Thoracic aorta (tissue), 2 donors: ENCODE measurements at regions not wholly inside any gene's neighbourhood (a gene's known extent, or its start where the extent isn't known, plus 50 kb on each side); places are given as distances from the start of the nearest gene placed in this dataset.
A peak's percentile ranks its signal among the peaks of the same experiment; 100 is the strongest.

Experiments used
- ATAC-seq: fragments of 150-250 bp; one replicate; pipeline ENCODE4 v1.8.0; 2017; ENCODE audit warnings: low read depth; ENCODE audit not compliant: insufficient number of reproducible peaks, low FRiP score
- DNase-seq: peaks from one replicate; pipeline ENCODE4 v3.0.0-alpha.2; 2020; ENCODE audit warnings: low spot score
- H3K27ac ChIP-seq, 2 donors: fragments of 200-600 bp; sonication (generic); 1 replicate in 1 of 2; 2 replicates in 1 of 2; pipeline ENCODE4 v1.5.1; 2016; ENCODE audit warnings: mild to moderate bottlenecking in 2 of 2, moderate library complexity in 2 of 2
- H3K27me3 ChIP-seq: fragments of 200-600 bp; sonication (generic); replicated peaks from 2 replicates; pipeline ENCODE4 v1.6.0; 2016; ENCODE audit warnings: mild to moderate bottlenecking; ENCODE audit not compliant: insufficient read depth
- H3K36me3 ChIP-seq: fragments of 200-600 bp; sonication (generic); one replicate; pipeline ENCODE4 v1.5.1; 2016
- H3K4me1 ChIP-seq, 2 donors: fragments of 200-600 bp; sonication (generic); 1 replicate in 1 of 2; 2 replicates in 1 of 2; pipeline versions ENCODE4 v1.5.1 to v1.6.0; 2016; ENCODE audit warnings: low read depth in 2 of 2, mild to moderate bottlenecking in 1 of 2; ENCODE audit not compliant: control insufficient read depth in 1 of 2
- H3K4me3 ChIP-seq: fragments of 200-600 bp; sonication (generic); 2 replicates; pipeline ENCODE4 v1.5.1; 2016; ENCODE audit warnings: mild to moderate bottlenecking
- H3K9me3 ChIP-seq: fragments of 200-600 bp; sonication (generic); 2 replicates; pipeline ENCODE4 v1.5.1; 2016
- CTCF ChIP-seq: fragments of 200-600 bp; sonication (generic); IDR thresholded peaks from one replicate; pipeline ENCODE4 v1.5.1; 2019; ENCODE audit warnings: antibody characterized with exemption

GRCh38 chr10:35916791-35917190 lies 274.7 kb upstream of the FZD8 start:
- no peak for TF ChIP-seq CTCF
- Histone ChIP-seq H3K27me3 (no peaks in the 10 kb centered on the region), H3K27ac (no peak overlapping the region), H3K4me3 (no peak overlapping the region), H3K4me1 (peaks cover 8 to 10% of the 10 kb centered on the region in 2 donors), H3K36me3 (no peaks in the 10 kb centered on the region), H3K9me3 (no peaks in the 10 kb centered on the region)
- DNase-seq (no peak), ATAC-seq (no peak)

- ATAC-seq (no peak), DNase-seq (no peak)
- Histone ChIP-seq H3K9me3 (no peaks in the 10 kb centered on the region), H3K4me1 (peaks cover 8 to 10% of the 10 kb centered on the region in 2 donors), H3K36me3 (no peaks in the 10 kb centered on the region), H3K27ac (no peak overlapping the region), H3K27me3 (no peaks in the 10 kb centered on the region), H3K4me3 (no peak overlapping the region)
- TF ChIP-seq CTCF, result no peak
Measured at GRCh38 chr10:35913628-35914027, 271.5 kb upstream of the FZD8 start.

GRCh38 chr10:35912615-35913569 lies 270.8 kb upstream of the FZD8 start:
- Histone ChIP-seq H3K27ac (no peak overlapping the region), H3K36me3 (no peaks in the 10 kb centered on the region), H3K4me1 (peaks cover 8 to 10% of the 10 kb centered on the region in 2 donors), H3K27me3 (no peaks in the 10 kb centered on the region), H3K4me3 (peak overlapping the region; percentile 49), H3K9me3 (no peaks in the 10 kb centered on the region)
- TF ChIP-seq CTCF, result no peak
- no peak for ATAC-seq
- no peak for DNase-seq

GRCh38 chr10:35911954-35912353 lies 269.9 kb upstream of the FZD8 start:
- H3K36me3 ChIP-seq, result no peaks in the 10 kb centered on the region
- no peaks in the 10 kb centered on the region for H3K9me3 ChIP-seq
- H3K4me1 ChIP-seq, result peaks cover 8 to 10% of the 10 kb centered on the region in 2 donors
- no peaks in the 10 kb centered on the region for H3K27me3 ChIP-seq
- no peak for TF ChIP-seq CTCF
- H3K27ac ChIP-seq, result no peak overlapping the region
- H3K4me3 ChIP-seq, result no peak overlapping the region
- no peak for ATAC-seq
- DNase-seq, result no peak

- no peak for TF ChIP-seq CTCF
- no peak for ATAC-seq
Measured at GRCh38 chr10:35911233-35911632, 269.1 kb upstream of the FZD8 start.

More at GRCh38 chr10:35911233-35911632, 269.1 kb upstream of the FZD8 start:
- Histone ChIP-seq H3K4me1 (peaks cover 8 to 10% of the 10 kb centered on the region in 2 donors), H3K36me3 (no peaks in the 10 kb centered on the region), H3K27ac (no peak overlapping the region), H3K4me3 (no peak overlapping the region), H3K9me3 (no peaks in the 10 kb centered on the region), H3K27me3 (no peaks in the 10 kb centered on the region)
- DNase-seq, result no peak
